A673 (cell line): ENCODE measurements at regions not wholly inside any gene's neighbourhood (a gene's known extent, or its start where the extent isn't known, plus 50 kb on each side); places are given as distances from the start of the nearest gene placed in this dataset.

Source experiments
- CTCF ChIP-seq: fragments of 300-800, 200-600 bp; sonication (generic); conservative IDR thresholded peaks from 2 replicates; pipeline ENCODE4 v1.5.1; 2017; ENCODE audit warnings: low read depth, mild to moderate bottlenecking, antibody characterized with exemption, low read length, moderate library complexity, mixed read lengths
- EZH2 ChIP-seq: fragments of 200-600 bp; sonication (generic); IDR thresholded peaks from 2 replicates; pipeline ENCODE4 v1.6.1; 2017; ENCODE audit warnings: borderline replicate concordance, low read depth, mild to moderate bottlenecking, mixed read lengths, antibody characterized with exemption, low read length; ENCODE audit not compliant: poor library complexity, severe bottlenecking

- TF ChIP-seq CTCF (no peak), EZH2 (no peak)
Measured at GRCh38 chr4:152095701-152096070, 334.9 kb upstream of the GATB start.
